ENCODE measurements at regions not wholly inside any gene's neighbourhood (a gene's known extent, or its start where the extent isn't known, plus 50 kb on each side); places are given as distances from the start of the nearest gene placed in this dataset.

- no peak for DNase-seq
These were observed 57.6 kb upstream of the MED9 start for GRCh38 chr17:17419166-17419565.

- DNase-seq: no peak
These were observed 57.2 kb upstream of the MED9 start for GRCh38 chr17:17419631-17420030.

GRCh38 chr17:17420082-17420481 lies 56.7 kb upstream of the MED9 start:
- DNase-seq: no peak

GRCh38 chr17:17420561-17421269 lies 56.1 kb upstream of the MED9 start:
- DNase-seq: no peak

GRCh38 chr17:17421346-17422216 lies 55.2 kb upstream of the MED9 start:
- no peak for DNase-seq

- DNase-seq: no peak
These were observed 54.6 kb upstream of the MED9 start for GRCh38 chr17:17422217-17422610.

- DNase-seq: no peak
These were observed 54.2 kb upstream of the MED9 start for GRCh38 chr17:17422641-17423040.

GRCh38 chr17:17423656-17424055 lies 53.1 kb upstream of the MED9 start:
- no peak for DNase-seq

GRCh38 chr17:17424552-17424951 lies 52.2 kb upstream of the MED9 start:
- DNase-seq: no peak

- DNase-seq: no peak
These were observed 51.8 kb upstream of the MED9 start for GRCh38 chr17:17425005-17425404.

- no peak for DNase-seq
These were observed 51.2 kb upstream of the MED9 start for GRCh38 chr17:17425591-17425990.

- DNase-seq: no peak
These were observed 50.6 kb upstream of the MED9 start for GRCh38 chr17:17426184-17426583.
